SU-DHL-6 (cell line): ENCODE measurements at regions not wholly inside any gene's neighbourhood (a gene's known extent, or its start where the extent isn't known, plus 50 kb on each side); places are given as distances from the start of the nearest gene placed in this dataset.
"Not testable (repeated sequence)": the region's sequence is repeated elsewhere in the genome, so short reads cannot be mapped to it uniquely, and the experiment has no call there.

ENCODE experiments used
- H2AFZ ChIP-seq: fragments of 200-600 bp; sonication (generic); 2 replicates; pipeline ENCODE4 v1.6.1; 2014; ENCODE audit warnings: low read depth, mild to moderate bottlenecking, moderate library complexity, mixed read lengths, antibody characterized with exemption, low read length; ENCODE audit not compliant: severe bottlenecking
- H3F3A ChIP-seq: fragments of 200-600 bp; shearing (Covaris generic); 2 replicates; pipeline ENCODE4 v1.6.0; 2016; ENCODE audit warnings: antibody characterized with exemption, mild to moderate bottlenecking; ENCODE audit not compliant: insufficient read depth
- H3K27ac ChIP-seq: fragments of 200-600 bp; sonication (generic); 2 replicates; pipeline ENCODE4 v1.5.1; 2016; ENCODE audit warnings: low read depth, mild to moderate bottlenecking, low read length, moderate library complexity, mixed read lengths
- H3K27me3 ChIP-seq: fragments of 200-600 bp; sonication (generic), shearing (Covaris generic); 2 replicates; pipeline ENCODE4 v1.6.0; 2014; ENCODE audit warnings: mild to moderate bottlenecking, low read length
- H3K36me3 ChIP-seq: fragments of 200-600 bp; sonication (generic); 2 replicates; pipeline ENCODE4 v1.6.1; 2014; ENCODE audit warnings: mild to moderate bottlenecking, low read length, mixed read lengths
- H3K4me2 ChIP-seq: fragments of 300-600, 200-600 bp; shearing (Covaris generic), sonication (generic); 2 replicates; pipeline ENCODE4 v1.6.0; 2014; ENCODE audit warnings: low read length, low read depth, mild to moderate bottlenecking; ENCODE audit not compliant: poor library complexity, severe bottlenecking
- H3K4me3 ChIP-seq: fragments of 200-600 bp; sonication (generic); 2 replicates; pipeline ENCODE4 v1.5.1; 2014; ENCODE audit warnings: antibody characterized with exemption, low read length, mild to moderate bottlenecking, mixed read lengths; ENCODE audit not compliant: insufficient read depth, poor library complexity, severe bottlenecking
- H3K79me2 ChIP-seq: fragments of 200-600 bp; sonication (generic); 2 replicates; pipeline ENCODE4 v1.6.1; 2014; ENCODE audit warnings: mild to moderate bottlenecking, low read length, moderate library complexity; ENCODE audit not compliant: insufficient read depth
- H3K9ac ChIP-seq: fragments of 200-600 bp; sonication (generic); 2 replicates; pipeline ENCODE4 v1.7.0; 2014; ENCODE audit warnings: mild to moderate bottlenecking, low read length
- H3K9me2 ChIP-seq: fragments of 200-600 bp; sonication (generic); replicated peaks from 2 replicates; pipeline ENCODE4 v1.6.1; 2014; ENCODE audit warnings: low read length; ENCODE audit not compliant: insufficient read depth
- H3K9me3 ChIP-seq: fragments of 200-600 bp; sonication (generic); 2 replicates; pipeline ENCODE4 v1.6.1; 2014; ENCODE audit warnings: low read length, mixed read lengths; ENCODE audit not compliant: insufficient read depth
- H4K20me1 ChIP-seq: fragments of 200-600 bp; sonication (generic); 2 replicates; pipeline ENCODE4 v1.6.1; 2014; ENCODE audit warnings: low read depth, mild to moderate bottlenecking, antibody characterized with exemption, low read length, moderate library complexity, mixed read lengths
- EZH2phosphoT487 ChIP-seq: fragments of 200-600 bp; sonication (generic), shearing (Covaris generic); conservative IDR thresholded peaks from 2 replicates; pipeline ENCODE4 v1.6.1; 2018; ENCODE audit warnings: mild to moderate bottlenecking, antibody characterized with exemption, low read length, moderate library complexity, mixed read lengths
- TF ChIP-seq, protein P1 (sequence below): fragments of 200-600 bp; sonication (generic); IDR thresholded peaks from one replicate; pipeline ENCODE4 v1.5.1; 2017; ENCODE audit warnings: antibody characterized with exemption, mild to moderate bottlenecking, low read length, moderate library complexity; ENCODE audit not compliant: insufficient read depth, poor library complexity, severe bottlenecking

DNA sequence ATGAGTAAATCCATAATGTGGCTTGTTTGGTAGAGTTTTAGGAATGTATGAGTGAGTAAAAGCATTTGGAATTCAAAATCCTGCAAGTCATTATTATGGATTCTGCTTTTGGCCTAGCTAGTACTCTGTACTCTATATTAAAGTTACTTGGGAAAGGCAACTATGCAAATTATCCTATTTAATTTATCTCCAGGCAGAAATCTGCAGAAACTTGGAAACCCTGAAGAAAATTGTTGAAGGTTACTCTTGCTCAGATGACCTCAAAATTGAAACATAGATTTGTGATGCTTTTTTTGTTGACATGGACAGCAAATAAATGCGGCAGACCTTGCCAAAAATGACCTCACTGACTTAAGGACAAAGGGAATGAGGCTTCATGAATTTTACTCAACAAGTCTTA lies 477.1 kb upstream of the EYS start:
- H3K27ac ChIP-seq = no peak overlapping the region
- TF ChIP-seq EZH2phosphoT487 = no peak
- TF ChIP-seq, protein P1, sequence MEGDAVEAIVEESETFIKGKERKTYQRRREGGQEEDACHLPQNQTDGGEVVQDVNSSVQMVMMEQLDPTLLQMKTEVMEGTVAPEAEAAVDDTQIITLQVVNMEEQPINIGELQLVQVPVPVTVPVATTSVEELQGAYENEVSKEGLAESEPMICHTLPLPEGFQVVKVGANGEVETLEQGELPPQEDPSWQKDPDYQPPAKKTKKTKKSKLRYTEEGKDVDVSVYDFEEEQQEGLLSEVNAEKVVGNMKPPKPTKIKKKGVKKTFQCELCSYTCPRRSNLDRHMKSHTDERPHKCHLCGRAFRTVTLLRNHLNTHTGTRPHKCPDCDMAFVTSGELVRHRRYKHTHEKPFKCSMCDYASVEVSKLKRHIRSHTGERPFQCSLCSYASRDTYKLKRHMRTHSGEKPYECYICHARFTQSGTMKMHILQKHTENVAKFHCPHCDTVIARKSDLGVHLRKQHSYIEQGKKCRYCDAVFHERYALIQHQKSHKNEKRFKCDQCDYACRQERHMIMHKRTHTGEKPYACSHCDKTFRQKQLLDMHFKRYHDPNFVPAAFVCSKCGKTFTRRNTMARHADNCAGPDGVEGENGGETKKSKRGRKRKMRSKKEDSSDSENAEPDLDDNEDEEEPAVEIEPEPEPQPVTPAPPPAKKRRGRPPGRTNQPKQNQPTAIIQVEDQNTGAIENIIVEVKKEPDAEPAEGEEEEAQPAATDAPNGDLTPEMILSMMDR = no peak
- H3K27me3 ChIP-seq = no peaks in the 10 kb centered on the region
- H3K9ac ChIP-seq = no peak overlapping the region
- H4K20me1 ChIP-seq = no peaks in the 10 kb centered on the region
- no peak overlapping the region for H3K4me2 ChIP-seq
- no peaks in the 10 kb centered on the region for H3K79me2 ChIP-seq
- H2AFZ ChIP-seq = no peak overlapping the region
- H3K9me2 ChIP-seq = no peaks in the 10 kb centered on the region
- H3K36me3 ChIP-seq = no peaks in the 10 kb centered on the region
- peaks cover 1% of the 10 kb centered on the region; the same call in 1 of the 2 replicates for H3K9me3 ChIP-seq
- H3K4me3 ChIP-seq = no peak overlapping the region
- no peaks in the 10 kb centered on the region for H3F3A ChIP-seq

DNA sequence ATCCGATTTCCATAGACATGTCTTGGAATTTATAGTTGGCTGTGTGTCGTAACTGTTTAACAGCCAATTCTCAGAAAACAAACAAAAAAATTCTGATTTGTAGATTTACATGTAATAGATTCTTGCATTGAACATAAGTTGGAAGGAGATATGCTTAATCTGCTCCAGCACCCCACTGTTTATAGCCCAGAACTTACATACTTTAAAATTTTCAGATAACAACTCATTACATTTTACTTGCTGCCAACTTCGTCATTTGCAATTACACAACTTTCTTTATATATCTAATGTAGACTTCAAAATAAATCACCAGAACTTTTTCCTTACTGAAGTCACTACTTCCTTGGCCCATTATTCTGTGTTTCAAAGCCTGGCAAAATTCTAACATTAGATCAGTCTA lies 472.3 kb upstream of the EYS start:
- no peak overlapping the region for H3K27ac ChIP-seq
- H3K9me2 ChIP-seq = no peaks in the 10 kb centered on the region
- H3K27me3 ChIP-seq = no peaks in the 10 kb centered on the region
- H3K9ac ChIP-seq = no peak overlapping the region
- no peaks in the 10 kb centered on the region for H3K36me3 ChIP-seq
- no peaks in the 10 kb centered on the region for H3K79me2 ChIP-seq
- H2AFZ ChIP-seq = no peak overlapping the region
- H3F3A ChIP-seq = no peaks in the 10 kb centered on the region
- no peaks in the 10 kb centered on the region for H3K9me3 ChIP-seq
- TF ChIP-seq EZH2phosphoT487 = no peak
- TF ChIP-seq, protein P1 = no peak
- H4K20me1 ChIP-seq = no peaks in the 10 kb centered on the region; the same call in 1 of the 2 replicates
- H3K4me3 ChIP-seq = no peak overlapping the region
- H3K4me2 ChIP-seq = no peak overlapping the region

DNA sequence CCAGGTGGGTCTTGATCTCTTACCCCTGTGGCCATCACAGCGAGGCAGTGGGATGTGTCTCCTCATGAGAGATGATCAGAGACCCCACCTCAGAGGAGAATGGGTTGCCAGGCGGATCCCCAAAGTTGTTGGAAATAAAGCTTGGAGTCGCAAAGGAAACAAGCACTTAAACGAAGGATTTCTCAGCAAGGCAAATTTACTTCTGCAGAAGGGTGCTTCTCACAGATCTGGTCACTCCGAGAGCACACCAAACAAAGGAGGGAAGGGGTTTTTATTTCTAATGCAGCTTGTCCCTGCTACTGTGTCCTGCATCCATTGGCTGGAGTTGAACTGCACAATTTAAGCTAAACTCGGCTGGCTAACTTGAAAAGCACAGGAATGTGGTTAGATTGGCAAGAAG lies 466.6 kb upstream of the EYS start:
- H3K4me2 ChIP-seq = no peak overlapping the region
- H3F3A ChIP-seq = no peaks in the 10 kb centered on the region
- no peaks in the 10 kb centered on the region for H3K79me2 ChIP-seq
- H2AFZ ChIP-seq = no peak overlapping the region
- H3K36me3 ChIP-seq = no peaks in the 10 kb centered on the region
- no peak overlapping the region for H3K4me3 ChIP-seq
- no peak overlapping the region for H3K27ac ChIP-seq
- H3K9me2 ChIP-seq = no peaks in the 10 kb centered on the region
- no peaks in the 10 kb centered on the region for H3K27me3 ChIP-seq
- H3K9ac ChIP-seq = no peak overlapping the region
- H4K20me1 ChIP-seq = no peaks in the 10 kb centered on the region; the same call in 1 of the 2 replicates
- TF ChIP-seq, protein P1 = no peak
- TF ChIP-seq EZH2phosphoT487 = no peak
- no peaks in the 10 kb centered on the region; the same call in 1 of the 2 replicates for H3K9me3 ChIP-seq

DNA sequence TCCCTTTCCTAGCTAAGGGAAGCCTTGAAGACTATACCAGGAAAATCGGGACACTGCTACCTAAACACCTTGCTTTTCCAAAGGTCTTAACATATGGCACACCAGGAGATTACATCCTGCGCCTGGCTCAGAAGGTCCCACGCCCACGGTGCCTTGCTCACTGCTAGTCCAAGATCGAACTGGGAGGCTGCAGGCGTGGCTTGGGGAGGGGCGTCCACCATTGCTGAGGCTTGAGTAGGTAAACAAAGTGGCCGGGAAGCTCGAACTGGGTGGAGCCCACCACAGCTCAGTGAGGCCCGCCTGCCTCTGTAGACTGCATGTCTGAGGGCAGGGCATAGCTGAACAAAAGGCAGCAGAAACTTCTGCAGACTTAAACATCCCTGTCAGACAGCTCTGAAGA lies 459.7 kb upstream of the EYS start:
- not testable (repeated sequence) for H3K4me2 ChIP-seq, H3K27ac ChIP-seq, H3K4me3 ChIP-seq, H3K9me2 ChIP-seq, H3K27me3 ChIP-seq, H3K9me3 ChIP-seq, H3K9ac ChIP-seq, H3F3A ChIP-seq, H2AFZ ChIP-seq, H3K36me3 ChIP-seq, H4K20me1 ChIP-seq, H3K79me2 ChIP-seq
